CD4-positive, alpha-beta memory T cell (primary cell): ENCODE measurements at regions not wholly inside any gene's neighbourhood (a gene's known extent, or its start where the extent isn't known, plus 50 kb on each side); places are given as distances from the start of the nearest gene placed in this dataset.

Experiments used
- CTCF ChIA-PET: fragments of 350-600 bp; sonication (Branson Sonifier 250); formaldehyde crosslinking; loops from one replicate; lab custom pipeline; 2021; ENCODE audit warnings: inconsistent platforms; ENCODE audit not compliant: partially characterized antibody; lab: Charles Lee
- POLR2A ChIA-PET: fragments of 350-600 bp; sonication (Branson Sonifier 250); formaldehyde crosslinking; loops from one replicate; lab custom pipeline; 2021; ENCODE audit not compliant: partially characterized antibody; lab: Charles Lee
- DNase-seq, 5 donors: peaks; one replicate each; pipeline versions ENCODE4 v3.0.0 to v3.0.0-alpha.2; 2020 to 2022; ENCODE audit warnings: mixed read lengths in 1 of 5
- H3K27ac ChIP-seq: one replicate; pipeline ENCODE4 v1.7.0; 2013; ENCODE audit warnings: low read depth, low read length
- H3K27me3 ChIP-seq: 2 replicates; pipeline ENCODE4 v1.7.0; 2013; ENCODE audit warnings: mild to moderate bottlenecking, low read length, moderate library complexity; ENCODE audit not compliant: insufficient read depth
- H3K36me3 ChIP-seq: 2 replicates; pipeline ENCODE4 v1.7.0; 2013; ENCODE audit warnings: mild to moderate bottlenecking, low read length, moderate library complexity; ENCODE audit not compliant: insufficient read depth
- H3K4me1 ChIP-seq: 2 replicates; pipeline ENCODE4 v1.7.0; 2013; ENCODE audit warnings: mild to moderate bottlenecking, low read length, moderate library complexity; ENCODE audit not compliant: insufficient read depth
- H3K4me3 ChIP-seq, 2 donors: one replicate each; pipeline ENCODE4 v1.7.0; 2013; ENCODE audit warnings: low read length in 2 of 2, mild to moderate bottlenecking in 1 of 2
- H3K9me3 ChIP-seq, 2 donors: one replicate each; pipeline ENCODE4 v1.7.0; 2013; ENCODE audit warnings: low read length in 2 of 2, control low read depth in 1 of 2; ENCODE audit not compliant: control insufficient read depth in 1 of 2
- H3K27ac Mint-ChIP-seq, 7 donors: one replicate each; pipeline ENCODE4 v1.8.0; 2020 to 2021; ENCODE audit warnings: mixed read lengths in 7 of 7, mild to moderate bottlenecking in 6 of 7, inconsistent platforms in 3 of 7, moderate library complexity in 3 of 7
- H3K27me3 Mint-ChIP-seq, 2 donors: one replicate each; pipeline ENCODE4 v1.8.0; 2020 to 2021; ENCODE audit warnings: mixed read lengths in 2 of 2
- H3K36me3 Mint-ChIP-seq, 2 donors: one replicate each; pipeline ENCODE4 v1.8.0; 2020 to 2021; ENCODE audit warnings: mixed read lengths in 2 of 2, inconsistent platforms in 1 of 2, mild to moderate bottlenecking in 1 of 2
- H3K4me1 Mint-ChIP-seq, 4 donors: one replicate each; pipeline ENCODE4 v1.8.0; 2020 to 2021; ENCODE audit warnings: mixed read lengths in 4 of 4, mild to moderate bottlenecking in 1 of 4
- H3K4me3 Mint-ChIP-seq, 8 donors: one replicate each; pipeline ENCODE4 v1.8.0; 2020 to 2021; ENCODE audit warnings: mixed read lengths in 8 of 8, mild to moderate bottlenecking in 7 of 8, moderate library complexity in 6 of 8, inconsistent platforms in 3 of 8
- H3K9me3 Mint-ChIP-seq, 8 donors: one replicate each; pipeline ENCODE4 v1.8.0; 2020 to 2021; ENCODE audit warnings: mixed read lengths in 8 of 8, mild to moderate bottlenecking in 5 of 8, inconsistent platforms in 3 of 8, moderate library complexity in 1 of 8
- intact Hi-C: fragments of 100-400 bp; cut with micrococcal nuclease; formaldehyde crosslinking; loops from one replicate; pipeline ENCODE4 v1.15.1; 2023

DNA sequence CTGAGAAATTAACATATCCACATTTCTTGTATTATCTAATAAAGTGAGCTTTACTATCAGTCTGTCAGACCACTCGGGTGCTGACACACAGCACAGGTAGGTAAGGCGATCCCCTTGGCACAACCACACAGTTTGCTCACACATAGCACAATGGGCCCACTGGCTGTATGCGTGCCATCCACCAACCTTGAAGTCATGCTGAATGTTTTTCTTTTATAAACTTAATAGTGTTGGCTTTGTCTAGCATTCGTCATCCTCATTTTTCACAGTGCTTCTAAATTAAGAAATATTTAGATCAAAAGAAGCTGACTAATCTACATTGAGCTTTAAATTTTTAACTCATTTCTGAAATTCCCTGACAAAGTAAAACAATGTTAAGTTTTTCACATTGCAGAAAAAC is 50.0 kb upstream of the PAPOLG start:
- Mint-ChIP-seq H3K4me1 (no peaks in the 10 kb centered on the region), H3K27me3 (peaks cover 6 to 12% of the 10 kb centered on the region in 2 donors), H3K4me3 (peak overlapping the region in 1 of 8 donors; percentile 2), H3K27ac (no peak overlapping the region), H3K36me3 (no peaks in the 10 kb centered on the region), H3K9me3 (peaks cover 0 to 1% (median 0%) of the 10 kb centered on the region in 8 donors)
- Histone ChIP-seq H3K9me3 (no peaks in the 10 kb centered on the region), H3K4me1 (no peaks in the 10 kb centered on the region), H3K27me3 (no peaks in the 10 kb centered on the region), H3K36me3 (no peaks in the 10 kb centered on the region), H3K27ac (no peak overlapping the region), H3K4me3 (no peak overlapping the region)
- intact Hi-C loops: loop anchor here (5.0 kb wide), 1 partner anchor 101 kb away; no protein-coding TSS in a partner anchor
- ChIA-PET POLR2A (interaction anchor here (1.5 kb wide), 1 partner anchor 293 kb away, joined by 3 read pairs; no protein-coding TSS in a partner anchor), CTCF (interaction anchor here (0.7 to 9.0 kb wide), 7 partner anchors 10 to 293 kb away, joined by 3 to 181 read pairs (median 3); no protein-coding TSS in a partner anchor)
- DNase-seq: no peak
